Heart left ventricle (tissue), 16 donors: ENCODE measurements at regions not wholly inside any gene's neighbourhood (a gene's known extent, or its start where the extent isn't known, plus 50 kb on each side); places are given as distances from the start of the nearest gene placed in this dataset.

Experiments used
- ATAC-seq, 4 donors: fragments of 200-7000 bp; cut with Tn5 transposase; one replicate each; pipeline ENCODE4 v1.9.1; 2020 to 2022; ENCODE audit warnings: moderate library complexity in 4 of 4, mild to moderate bottlenecking in 3 of 4, moderate number of reproducible peaks in 1 of 4
- DNase-seq, 5 donors: peaks; one replicate each; pipeline ENCODE4 v3.0.0-alpha.2; 2020
- H3K27ac ChIP-seq, 12 donors: fragments of 200-600 bp; sonication (generic) in 4 of 12; one replicate each; pipeline versions ENCODE4 v1.5.0 to v1.8.0; 2016 to 2022; ENCODE audit warnings: mild to moderate bottlenecking in 2 of 12
- H3K27me3 ChIP-seq, 9 donors: fragments of 200-600 bp; sonication (generic) in 2 of 9; one replicate each; pipeline versions ENCODE4 v1.5.1 to v1.8.0; 2016 to 2022; ENCODE audit warnings: mild to moderate bottlenecking in 3 of 9
- H3K36me3 ChIP-seq, 9 donors: fragments of 200-600 bp; sonication (generic) in 2 of 9; one replicate each; pipeline versions ENCODE4 v1.5.0 to v1.8.0; 2018 to 2022; ENCODE audit warnings: mild to moderate bottlenecking in 2 of 9
- H3K4me1 ChIP-seq, 12 donors: fragments of 200-600 bp; sonication (generic) in 4 of 12; one replicate each; pipeline versions ENCODE4 v1.5.0 to v1.8.0; 2016 to 2022; ENCODE audit warnings: mild to moderate bottlenecking in 3 of 12
- H3K4me3 ChIP-seq, 12 donors: fragments of 200-600 bp; sonication (generic) in 4 of 12; one replicate each; pipeline versions ENCODE4 v1.5.0 to v1.8.0; 2017 to 2022; ENCODE audit warnings: mild to moderate bottlenecking in 9 of 12, moderate library complexity in 4 of 12
- H3K9me3 ChIP-seq, 12 donors: fragments of 200-600 bp; sonication (generic) in 4 of 12; one replicate each; pipeline versions ENCODE4 v1.5.0 to v1.8.0; 2016 to 2022; ENCODE audit warnings: mild to moderate bottlenecking in 1 of 12
- CTCF ChIP-seq, 12 donors: fragments of 200-600 bp; sonication (generic) in 4 of 12; IDR thresholded peaks; one replicate each; pipeline versions ENCODE4 v1.5.0 to v1.8.0; 2018 to 2022; ENCODE audit warnings: antibody characterized with exemption in 12 of 12, mild to moderate bottlenecking in 5 of 12
- POLR2A ChIP-seq, 2 donors: fragments of 450-650 bp; IDR thresholded peaks; one replicate each; pipeline ENCODE4 v1.6.1; 2017; ENCODE audit warnings: antibody characterized with exemption in 2 of 2, mild to moderate bottlenecking in 2 of 2, moderate library complexity in 2 of 2
- WGBS, 4 donors: extraction: QIAGEN DNeasy Blood & Tissue Kit in 2 of 4; methylation state at CpG; one replicate each; pipeline versions ENCODE4 v1.1.5 to v1.1.7; 2013 to 2018; 5-methylcytosine and 5-hydroxymethylcytosine counted together
- intact Hi-C, 10 donors: fragments of 100-400 bp; cut with DNase I; formaldehyde crosslinking; loops; one replicate each; pipeline versions ENCODE4 v1.11.1 to v1.14.2; 2022
- microRNA counts, 2 donors: library from miRNA; unstranded; fragments of <30 nt; microRNA quantifications; one replicate each; lab custom pipeline; 2016
- microRNA-seq, 4 donors: library from miRNA; unstranded; fragments of <30 nt; microRNA quantifications; one replicate each; pipeline versions ENCODE4 to v1.2.0, GENCODE V29; 2017 to 2020
- donor health status: ischemic (EF 13 %, LVEDD 7.1; RV severe dilation, severe dysfunction).
- donor health status: healthy with polysubstance abuse.
- donor health status: DM: no; HTN: yes; CAD: no.
- donor health status: DM: no; HTN: no; CAD: no.
- donor health status: ischemic (EF 25% LVEDD 6.9; RV normal size, moderate dysfunction).
- donor health status: ischemic (EF 25% LVEDD 5.7; RV mildly dilated, moderate dysfunction).
- donor health status: healthy.
- donor health status: DM: yes; HTN: yes; CAD: no.
- donor health status: ischemic (EF 35%, LVEDD 5.7; RV mildly dilated, moderate dysfunction).
- donor health status: nonischemic (EF 11% LVEDD 7.7; RV severe dilation, severe dysfunction).
- donor health status: DM: yes; HTN: yes; CAD: no.
- donor health status: PGD.
- donor health status: ischemic (EF 29% LVEDD 5.4; RV normal size, mild dysfunction).
- donor health status: nonischemic (EF 23%, LVEDD 6.1; RV moderate dilation, normal function).

GRCh38 chr20:25749649-25750048, 53.0 kb upstream of the ZNF337 start:
- H3K9me3 ChIP-seq: no peaks in the 10 kb centered on the region
- DNase-seq (no peak), ATAC-seq (no peak)
- no peaks in the 10 kb centered on the region for H3K36me3 ChIP-seq
- TF ChIP-seq POLR2A (IDR thresholded peaks at IDR 0.05) (no peak), CTCF (IDR thresholded peaks at IDR 0.05) (no peak)
- H3K27me3 ChIP-seq: no peaks in the 10 kb centered on the region
- peaks cover 0 to 9% (median 0%) of the 10 kb centered on the region in 12 donors for H3K4me1 ChIP-seq
- H3K4me3 ChIP-seq: no peak overlapping the region
- no peak overlapping the region for H3K27ac ChIP-seq
- 85 to 92% (median 89%) methylated on average over 3 to 4 of the region's 4 CpGs for WGBS, 4 donors
- intact Hi-C loops: loop anchor here in 1 of 10 donors (5.0 kb wide), 1 partner anchor 212 kb away; no protein-coding TSS in a partner anchor

MicroRNAs in the stretch of these regions (microRNA counts, 767-probe panel; counts per million panel counts)
- 71.6 to 309 counts per million in 2 donors for microRNA hsa-miR-663a (lab: Ali Mortazavi, UCI)

Small RNA genes lying in the stretch of these regions (microRNA-seq; reads per million reads assigned to microRNA genes)
- gene MIR663A: 0 reads per million in 4 donors
